Panc1 (cell line): ENCODE measurements at regions not wholly inside any gene's neighbourhood (a gene's known extent, or its start where the extent isn't known, plus 50 kb on each side); places are given as distances from the start of the nearest gene placed in this dataset.
"Not testable (repeated sequence)": the region's sequence is repeated elsewhere in the genome, so short reads cannot be mapped to it uniquely, and the experiment has no call there.

Experiments
- ATAC-seq: fragments of 200-7000 bp; cut with Tn5 transposase; 2 replicates; pipeline ENCODE4 v1.9.1; 2020; ENCODE audit warnings: mild to moderate bottlenecking, moderate library complexity
- BruUV-seq: library from RNA; stranded (reverse); fragments of 400-500 nt; replicated peaks from 2 replicates; lab custom pipeline; 2021; lab: Mats Ljungman, UMichigan
- CTCF ChIA-PET: fragments of 300-600 bp; sonication (Branson Sonifier 250); formaldehyde crosslinking; loops from one replicate; lab custom pipeline; 2022; ENCODE audit warnings: antibody characterized with exemption; lab: Charles Lee
- POLR2A ChIA-PET: fragments of 300-600 bp; sonication (Branson Sonifier 250); formaldehyde crosslinking; loops from one replicate; lab custom pipeline; 2022; ENCODE audit warnings: antibody characterized with exemption; lab: Charles Lee
- DNase-seq: peaks from one replicate; pipeline ENCODE4 v3.0.0-alpha.2; 2010; ENCODE audit warnings: low read depth, low spot score
- H3K27ac ChIP-seq: 2 replicates; pipeline ENCODE4 v1.5.1; 2011; ENCODE audit warnings: mild to moderate bottlenecking, low read length, inconsistent platforms
- H3K27me3 ChIP-seq: fragments of 200-500 bp; sonication (Bioruptor generic); 2 replicates; pipeline ENCODE4 v1.6.0; 2014; ENCODE audit warnings: low read length, inconsistent platforms; ENCODE audit not compliant: control insufficient read depth, insufficient read depth
- H3K36me3 ChIP-seq: fragments of 200-500 bp; sonication (Bioruptor generic); 2 replicates; pipeline ENCODE4 v1.5.1; 2014; ENCODE audit warnings: inconsistent platforms, mild to moderate bottlenecking, low read length, moderate library complexity; ENCODE audit not compliant: control insufficient read depth, insufficient read depth
- H3K4me1 ChIP-seq: 2 replicates; pipeline ENCODE4 v1.5.1; 2011; ENCODE audit warnings: inconsistent platforms, mild to moderate bottlenecking, low read length, moderate library complexity; ENCODE audit not compliant: control insufficient read depth, insufficient read depth
- H3K4me3 ChIP-seq, 2 experiments: 2 replicates each; pipeline ENCODE4 v1.5.1; 2011 to 2012; ENCODE audit warnings: low read depth in 2 of 2, low read length in 2 of 2, mild to moderate bottlenecking in 2 of 2, inconsistent platforms in 1 of 2, moderate library complexity in 1 of 2
- H3K9me3 ChIP-seq: fragments of 200-500 bp; sonication (Bioruptor generic); 2 replicates; pipeline ENCODE4 v1.5.1; 2014; ENCODE audit warnings: low read depth, mild to moderate bottlenecking, inconsistent platforms, low read length, moderate library complexity; ENCODE audit not compliant: control insufficient read depth, insufficient read depth
- CTCF ChIP-seq: fragments of 450-650 bp; IDR thresholded peaks from 2 replicates; pipeline ENCODE4 v1.5.1; 2017; ENCODE audit warnings: mild to moderate bottlenecking
- POLR2AphosphoS5 ChIP-seq: IDR thresholded peaks from 2 replicates; pipeline ENCODE4 v1.6.1; 2012; ENCODE audit warnings: mild to moderate bottlenecking, low read depth, low read length, moderate library complexity
- SIN3A ChIP-seq: IDR thresholded peaks from 2 replicates; pipeline ENCODE4 v1.6.1; 2012; ENCODE audit warnings: low read depth, mild to moderate bottlenecking, low read length, moderate library complexity, borderline replicate concordance; ENCODE audit not compliant: insufficient read depth
- TCF7L2 ChIP-seq: IDR thresholded peaks from 2 replicates; pipeline ENCODE4 v1.6.1; 2011; ENCODE audit warnings: mild to moderate bottlenecking, low read depth, low read length, inconsistent platforms
- in situ Hi-C: cut with HindIII; loops from 2 replicates; pipeline ENCODE4 v1.10.0; 2016; ENCODE audit warnings: low sequenced_read_pairs, low pct_unique_long_range_greater_than_20kb
- intact Hi-C: fragments of 100-400 bp; cut with micrococcal nuclease; formaldehyde crosslinking; loops from one replicate; pipeline ENCODE4 v1.10.0; 2022; ENCODE audit not compliant: unreplicated experiment

DNA sequence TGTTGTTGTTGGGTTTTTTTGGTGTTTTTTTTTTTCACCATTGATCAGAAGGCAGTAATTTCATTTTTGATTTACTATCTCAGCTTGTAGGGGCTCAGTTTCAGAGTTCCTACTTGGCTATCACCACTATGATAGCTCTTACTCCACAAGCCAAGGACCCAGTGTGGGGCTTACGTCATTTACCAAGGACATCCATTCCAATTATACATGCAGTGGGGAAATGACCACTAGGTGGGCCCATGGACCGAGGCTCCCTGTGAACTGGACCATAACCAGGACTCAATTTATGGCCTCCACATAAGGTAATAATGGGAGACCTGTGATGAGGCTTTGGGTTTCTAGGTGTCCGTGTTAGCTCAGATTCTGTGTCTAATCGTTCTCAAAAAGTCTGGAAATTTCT lies 67.5 kb upstream of the CACNA1D start:
- no peaks in the 10 kb centered on the region for H3K4me1 ChIP-seq
- ChIA-PET CTCF (no interaction called here), POLR2A (interaction anchor here (0.6 kb wide), 1 partner anchor 142 kb away, joined by 3 read pairs; no protein-coding TSS in a partner anchor)
- in situ Hi-C loops (no loop called here), intact Hi-C loops (no loop called here)
- DNase-seq (no peak), ATAC-seq (no peak)
- BruUV-seq: no TSS peak
- no peaks in the 10 kb centered on the region for H3K27me3 ChIP-seq
- H3K27ac ChIP-seq: no peak overlapping the region
- TF ChIP-seq TCF7L2 (no peak), CTCF (peak; percentile 32)
- no peaks in the 10 kb centered on the region for H3K9me3 ChIP-seq
- H3K4me3 ChIP-seq: no peak overlapping the region
- no peaks in the 10 kb centered on the region for H3K36me3 ChIP-seq

- TF ChIP-seq POLR2AphosphoS5 (no peak), SIN3A (no peak), TCF7L2 (no peak), CTCF (no peak)
- H3K36me3 ChIP-seq: no peaks in the 10 kb centered on the region
- no peaks in the 10 kb centered on the region for H3K4me1 ChIP-seq
- in situ Hi-C loops (no loop called here), intact Hi-C loops (no loop called here)
- ChIA-PET CTCF (no interaction called here), POLR2A (no interaction called here)
- no TSS peak for BruUV-seq
- H3K9me3 ChIP-seq: no peaks in the 10 kb centered on the region
- no peak for ATAC-seq
- H3K27ac ChIP-seq: no peak overlapping the region
- no peaks in the 10 kb centered on the region for H3K27me3 ChIP-seq
- no peak for DNase-seq
- H3K4me3 ChIP-seq: no peak overlapping the region
Observed at GRCh38 chr3:53436828-53437227, 57.6 kb upstream of the CACNA1D start.

- H3K27ac ChIP-seq, H3K4me3 ChIP-seq, DNase-seq, H3K36me3 ChIP-seq, POLR2A ChIA-PET, ATAC-seq, H3K4me1 ChIP-seq, BruUV-seq, in situ Hi-C loops, H3K27me3 ChIP-seq, H3K9me3 ChIP-seq, intact Hi-C loops, CTCF ChIA-PET: not testable (repeated sequence)
Observed at GRCh38 chr3:53442863-53443262, 51.5 kb upstream of the CACNA1D start.
